HEK293 (cell line): ENCODE measurements at regions not wholly inside any gene's neighbourhood (a gene's known extent, or its start where the extent isn't known, plus 50 kb on each side); places are given as distances from the start of the nearest gene placed in this dataset.

ENCODE experiments used
- CTCF ChIA-PET: fragments of 350-600 bp; formaldehyde crosslinking; extraction: SDS; loops from one replicate; lab custom pipeline; 2021; ENCODE audit warnings: antibody characterized with exemption; lab: Yijun Ruan, JAX
- POLR2A ChIA-PET: fragments of 300-600 bp; formaldehyde crosslinking; extraction: SDS; loops from one replicate; lab custom pipeline; 2020; ENCODE audit warnings: antibody characterized with exemption, inconsistent platforms; lab: Yijun Ruan, JAX
- H3K27ac ChIP-seq: fragments of 200-500 bp; sonication (Bioruptor generic); 2 replicates; pipeline ENCODE4 v1.5.1; 2014; ENCODE audit warnings: low read depth, low read length, control low read depth, inconsistent platforms; ENCODE audit errors: extremely low read depth
- H3K36me3 ChIP-seq, 2 experiments: fragments of 200-500 bp in 1 of 2; sonication (Bioruptor generic) in 1 of 2; 1 replicate in 1 of 2; 2 replicates in 1 of 2; pipeline ENCODE4 v1.5.1; 2014 to 2017; ENCODE audit warnings: inconsistent platforms in 2 of 2, low read length in 2 of 2; ENCODE audit not compliant: control insufficient read depth in 2 of 2, insufficient read depth in 1 of 2
- H3K4me1 ChIP-seq: fragments of 200-500 bp; sonication (Bioruptor generic); 2 replicates; pipeline ENCODE4 v1.5.1; 2014; ENCODE audit warnings: mild to moderate bottlenecking, low read length, inconsistent platforms; ENCODE audit not compliant: control insufficient read depth, insufficient read depth
- H3K4me3 ChIP-seq: 2 replicates; pipeline ENCODE4 v1.5.1; 2011; ENCODE audit warnings: low read depth, mild to moderate bottlenecking, control low read depth, low read length, moderate library complexity
- H3K9me3 ChIP-seq: fragments of 200-500 bp; sonication (Bioruptor generic); 2 replicates; pipeline ENCODE4 v1.5.1; 2014; ENCODE audit warnings: low read depth, low read length, inconsistent platforms; ENCODE audit not compliant: control insufficient read depth, insufficient read depth
- ATF2 ChIP-seq: fragments of 450-650 bp; formaldehyde crosslinking; IDR thresholded peaks from 2 replicates; pipeline ENCODE4 v1.5.1; 2016; ENCODE audit warnings: missing biosample characterization, missing genetic modification characterization, low read depth
- HOXA7 ChIP-seq: sonication (generic); formaldehyde crosslinking; IDR thresholded peaks from 2 replicates; pipeline ENCODE4 v1.8.1; 2022; ENCODE audit warnings: missing genetic modification reagents, borderline replicate concordance
- KLF7 ChIP-seq: fragments of 450-650 bp; formaldehyde crosslinking; IDR thresholded peaks from 2 replicates; pipeline ENCODE4 v1.5.1; 2016; ENCODE audit warnings: missing biosample characterization, missing genetic modification characterization, borderline replicate concordance
- ZBTB17 ChIP-seq: fragments of 450-650 bp; formaldehyde crosslinking; IDR thresholded peaks from 2 replicates; pipeline ENCODE4 v1.5.1; 2016; ENCODE audit warnings: missing biosample characterization, missing genetic modification characterization
- ZNF169 ChIP-seq: fragments of 450-650 bp; formaldehyde crosslinking; IDR thresholded peaks from 2 replicates; pipeline ENCODE4 v1.5.1; 2016; ENCODE audit warnings: missing biosample characterization, missing genetic modification characterization
- ZNF26 ChIP-seq: fragments of 450-650 bp; formaldehyde crosslinking; IDR thresholded peaks from 2 replicates; pipeline ENCODE4 v1.5.1; 2016; ENCODE audit warnings: missing biosample characterization, missing genetic modification characterization
- ZNF266 ChIP-seq: fragments of 450-650 bp; formaldehyde crosslinking; IDR thresholded peaks from 2 replicates; pipeline ENCODE4 v1.5.1; 2016; ENCODE audit warnings: missing biosample characterization, missing genetic modification characterization, low read depth
- ZNF274 ChIP-seq, 2 experiments: fragments of 200-500 bp in 1 of 2; fragments of 450-650 bp in 1 of 2; sonication (Bioruptor generic) in 1 of 2; formaldehyde crosslinking in 1 of 2; IDR thresholded peaks; 2 replicates each; pipeline versions ENCODE4 v1.5.1 to v1.6.1; 2014 to 2016; ENCODE audit warnings: borderline replicate concordance in 1 of 2, inconsistent platforms in 1 of 2, low read length in 1 of 2, missing biosample characterization in 1 of 2, missing genetic modification characterization in 1 of 2
- ZNF280D ChIP-seq: fragments of 450-650 bp; formaldehyde crosslinking; IDR thresholded peaks from 2 replicates; pipeline ENCODE4 v1.5.1; 2016; ENCODE audit warnings: missing biosample characterization, missing genetic modification characterization
- ZNF335 ChIP-seq: fragments of 450-650 bp; formaldehyde crosslinking; conservative IDR thresholded peaks from 2 replicates; pipeline ENCODE4 v1.5.1; 2016; ENCODE audit warnings: missing biosample characterization, missing genetic modification characterization
- ZNF37A ChIP-seq: fragments of 450-650 bp; IDR thresholded peaks from 2 replicates; pipeline ENCODE4 v1.5.1; 2018; ENCODE audit warnings: missing biosample characterization, missing genetic modification characterization
- ZNF560 ChIP-seq: fragments of 450-650 bp; formaldehyde crosslinking; IDR thresholded peaks from 2 replicates; pipeline ENCODE4 v1.5.1; 2017; ENCODE audit warnings: missing biosample characterization, missing genetic modification characterization, borderline replicate concordance
- ZNF580 ChIP-seq: fragments of 450-650 bp; formaldehyde crosslinking; IDR thresholded peaks from 2 replicates; pipeline ENCODE4 v1.5.1; 2016; ENCODE audit warnings: missing biosample characterization, missing genetic modification characterization
- ZNF600 ChIP-seq: fragments of 450-650 bp; formaldehyde crosslinking; IDR thresholded peaks from 2 replicates; pipeline ENCODE4 v1.5.1; 2016; ENCODE audit warnings: missing biosample characterization, missing genetic modification characterization
- ZNF623 ChIP-seq: fragments of 450-650 bp; formaldehyde crosslinking; IDR thresholded peaks from 2 replicates; pipeline ENCODE4 v1.5.1; 2016; ENCODE audit warnings: missing biosample characterization, missing genetic modification characterization
- ZNF626 ChIP-seq: fragments of 450-650 bp; sonication (Bioruptor Pico); formaldehyde crosslinking; IDR thresholded peaks from 2 replicates; pipeline ENCODE4 v1.5.1; 2018; ENCODE audit warnings: missing biosample characterization, missing genetic modification characterization, inconsistent platforms
- ZNF660 ChIP-seq: fragments of 450-650 bp; IDR thresholded peaks from 2 replicates; pipeline ENCODE4 v1.5.1; 2018; ENCODE audit warnings: missing biosample characterization, mild to moderate bottlenecking, missing genetic modification characterization
- ZNF677 ChIP-seq: fragments of 450-650 bp; IDR thresholded peaks from 2 replicates; pipeline ENCODE4 v1.5.0; 2018; ENCODE audit warnings: missing biosample characterization, mild to moderate bottlenecking, missing genetic modification characterization, moderate library complexity
- ZSCAN18 ChIP-seq: fragments of 450-650 bp; formaldehyde crosslinking; IDR thresholded peaks from 2 replicates; pipeline ENCODE4 v1.5.1; 2016; ENCODE audit warnings: missing biosample characterization, missing genetic modification characterization

- ChIA-PET POLR2A (no interaction called here), CTCF (no interaction called here)
- TF ChIP-seq ZNF677 (tag by site-specific recombination) (no peak), ZNF580 (tag by site-specific recombination) (no peak), ZNF274 (IDR thresholded peaks at IDR 0.05; ENCODE audit: low read length) (no peak), ZNF274 (tag by site-specific recombination; IDR thresholded peaks at IDR 0.05; ENCODE audit: borderline replicate concordance) (no peak), ZNF266 (tag by site-specific recombination) (no peak), ZNF623 (tag by site-specific recombination) (no peak), ZNF26 (tag by site-specific recombination) (no peak), ZNF37A (no peak), HOXA7 (CRISPR knock-in tag) (no peak)
- Histone ChIP-seq H3K36me3 (no peaks in the 10 kb centered on the region), H3K4me3 (no peak overlapping the region), H3K9me3 (no peaks in the 10 kb centered on the region), H3K27ac (no peak overlapping the region), H3K4me1 (no peaks in the 10 kb centered on the region)
These were observed 305.3 kb upstream of the RGS17 start for GRCh38 chr6:153436351-153436750.

GRCh38 chr6:153435787-153436186, 304.7 kb upstream of the RGS17 start:
- H3K4me3 ChIP-seq = no peak overlapping the region
- no peaks in the 10 kb centered on the region for H3K36me3 ChIP-seq
- no peaks in the 10 kb centered on the region for H3K4me1 ChIP-seq
- TF ChIP-seq ZNF560 (tag by site-specific recombination) (no peak), ATF2 (tag by site-specific recombination) (no peak), ZNF600 (tag by site-specific recombination) (no peak), KLF7 (tag by site-specific recombination) (no peak), ZNF660 (no peak), ZNF626 (tag by site-specific recombination) (no peak), ZNF169 (tag by site-specific recombination) (no peak), ZNF280D (tag by site-specific recombination) (no peak), ZNF335 (tag by site-specific recombination) (no peak), ZSCAN18 (no peak), ZBTB17 (tag by site-specific recombination) (no peak)
- no peak overlapping the region for H3K27ac ChIP-seq
- ChIA-PET POLR2A (no interaction called here), CTCF (no interaction called here)
- H3K9me3 ChIP-seq = no peaks in the 10 kb centered on the region
